IMR-90 (cell line): ENCODE measurements at regions not wholly inside any gene's neighbourhood (a gene's known extent, or its start where the extent isn't known, plus 50 kb on each side); places are given as distances from the start of the nearest gene placed in this dataset.

Experiments
- CEBPB ChIP-seq: IDR thresholded peaks from 2 replicates; pipeline ENCODE4 v1.6.1; 2012; ENCODE audit warnings: low read depth, low read length, improper control_type of control experiment
- CHD1 ChIP-seq: IDR thresholded peaks from 2 replicates; pipeline ENCODE4 v1.6.1; 2012; ENCODE audit warnings: low read depth, low read length, improper control_type of control experiment
- CTCF ChIP-seq: conservative IDR thresholded peaks from 2 replicates; pipeline ENCODE4 v1.5.1; 2012; ENCODE audit warnings: mild to moderate bottlenecking, low read depth, low read length, improper control_type of control experiment
- ELK1 ChIP-seq: fragments of 150-350 bp; IDR thresholded peaks from 2 replicates; pipeline ENCODE4 v1.6.1; 2016; ENCODE audit warnings: low read depth, mild to moderate bottlenecking, low read length, moderate library complexity, borderline replicate concordance
- FOS ChIP-seq: fragments of 150-350 bp; IDR thresholded peaks from 2 replicates; pipeline ENCODE4 v1.6.1; 2016; ENCODE audit warnings: low read depth, low read length
- MAFK ChIP-seq: IDR thresholded peaks from 2 replicates; pipeline ENCODE4 v1.6.1; 2012; ENCODE audit warnings: low read depth, low read length, improper control_type of control experiment
- MAZ ChIP-seq: IDR thresholded peaks from 2 replicates; pipeline ENCODE4 v1.6.1; 2012; ENCODE audit warnings: low read depth, mild to moderate bottlenecking, low read length, improper control_type of control experiment, moderate library complexity, borderline replicate concordance
- MXI1 ChIP-seq: IDR thresholded peaks from 2 replicates; pipeline ENCODE4 v1.6.1; 2012; ENCODE audit warnings: low read depth, mild to moderate bottlenecking, low read length, moderate library complexity, borderline replicate concordance
- NFE2L2 ChIP-seq: fragments of 150-350 bp; IDR thresholded peaks from 2 replicates; pipeline ENCODE4 v1.6.1; 2016; ENCODE audit warnings: low read depth, mild to moderate bottlenecking, low read length
- POLR2A ChIP-seq: IDR thresholded peaks from 2 replicates; pipeline ENCODE4 v1.6.1; 2012; ENCODE audit warnings: mild to moderate bottlenecking, low read depth, low read length
- RAD21 ChIP-seq: IDR thresholded peaks from 2 replicates; pipeline ENCODE4 v1.6.1; 2012; ENCODE audit warnings: low read length, improper control_type of control experiment
- RCOR1 ChIP-seq: IDR thresholded peaks from 2 replicates; pipeline ENCODE4 v1.6.1; 2012; ENCODE audit warnings: mild to moderate bottlenecking, low read length, improper control_type of control experiment; ENCODE audit not compliant: insufficient replicate concordance
- RFX5 ChIP-seq: IDR thresholded peaks from 2 replicates; pipeline ENCODE4 v1.8.0; 2012; ENCODE audit warnings: low read depth, mild to moderate bottlenecking, low read length, moderate library complexity
- USF2 ChIP-seq: fragments of 150-350 bp; IDR thresholded peaks from 2 replicates; pipeline ENCODE4 v1.6.1; 2017; ENCODE audit warnings: mild to moderate bottlenecking, antibody characterized with exemption, low read length, low read depth

GRCh38 chr6:71706523-71706922 is 179.8 kb upstream of the RIMS1 start:
- TF ChIP-seq CTCF (no peak), MAZ (no peak), RFX5 (no peak), POLR2A (no peak), USF2 (no peak), ELK1 (no peak), MAFK (no peak), CEBPB (no peak), RAD21 (no peak), FOS (no peak), NFE2L2 (no peak), CHD1 (no peak), RCOR1 (no peak), MXI1 (no peak)
